Activated CD8-positive, alpha-beta T cell treated with anti-CD3 and anti-CD28 coated beads, Interleukin-2, amount 10 ng/mL, durations not matched to agents 7 days and 5 days (primary cell): ENCODE measurements at regions not wholly inside any gene's neighbourhood (a gene's known extent, or its start where the extent isn't known, plus 50 kb on each side); places are given as distances from the start of the nearest gene placed in this dataset.

Source experiments
- ATAC-seq: fragments of 150-1000 bp; cut with Tn5 transposase; one replicate; pipeline ENCODE4 v1.10.0; 2021; ENCODE audit warnings: moderate library complexity
- CTCF ChIA-PET: fragments of 350-600 bp; sonication (Branson Sonifier 250); formaldehyde crosslinking; loops from one replicate; lab custom pipeline; 2021; ENCODE audit warnings: antibody characterized with exemption; lab: Charles Lee
- POLR2A ChIA-PET: fragments of 350-600 bp; sonication (Branson Sonifier 250); formaldehyde crosslinking; loops from one replicate; lab custom pipeline; 2021; ENCODE audit warnings: antibody characterized with exemption; lab: Charles Lee
- DNase-seq: peaks from one replicate; pipeline ENCODE4 v3.0.0-alpha.2; 2020
- H3K27ac Mint-ChIP-seq: one replicate; pipeline ENCODE4 v1.8.0; 2021; ENCODE audit warnings: mild to moderate bottlenecking, mixed read lengths
- H3K27me3 Mint-ChIP-seq: one replicate; pipeline ENCODE4 v1.8.0; 2021; ENCODE audit warnings: low read depth, mixed read lengths
- H3K36me3 Mint-ChIP-seq: one replicate; pipeline ENCODE4 v1.8.0; 2021; ENCODE audit warnings: low read depth, mixed read lengths
- H3K4me1 Mint-ChIP-seq: one replicate; pipeline ENCODE4 v1.8.0; 2021; ENCODE audit warnings: low read depth, mixed read lengths
- H3K4me3 Mint-ChIP-seq: one replicate; pipeline ENCODE4 v1.8.0; 2021; ENCODE audit warnings: mild to moderate bottlenecking, mixed read lengths
- H3K9me3 Mint-ChIP-seq: one replicate; pipeline ENCODE4 v1.8.0; 2022; ENCODE audit warnings: mixed read lengths; ENCODE audit not compliant: insufficient read depth

DNA sequence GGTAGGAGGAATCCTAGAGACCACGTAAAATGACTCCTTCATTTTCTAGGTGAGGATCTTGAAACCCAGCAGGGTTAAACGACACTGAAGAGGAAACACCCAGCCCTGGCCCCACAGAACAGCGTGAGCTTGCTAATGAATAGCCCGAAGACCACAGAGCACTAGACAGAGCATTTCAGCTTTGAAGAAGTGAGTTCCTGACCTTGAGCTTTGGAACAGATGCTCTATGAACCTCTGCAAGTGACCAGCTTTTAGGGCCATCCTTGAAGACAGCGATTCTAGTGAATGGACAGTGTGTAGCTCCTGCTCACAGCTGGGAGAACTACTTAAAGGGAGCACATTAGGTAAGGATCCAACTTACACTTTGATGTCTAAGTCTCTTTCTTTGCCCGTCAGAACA is 74.0 kb upstream of the FRMD1 start:
- CTCF ChIA-PET, result no interaction called here
- no peaks in the 10 kb centered on the region for H3K36me3 Mint-ChIP-seq

DNA sequence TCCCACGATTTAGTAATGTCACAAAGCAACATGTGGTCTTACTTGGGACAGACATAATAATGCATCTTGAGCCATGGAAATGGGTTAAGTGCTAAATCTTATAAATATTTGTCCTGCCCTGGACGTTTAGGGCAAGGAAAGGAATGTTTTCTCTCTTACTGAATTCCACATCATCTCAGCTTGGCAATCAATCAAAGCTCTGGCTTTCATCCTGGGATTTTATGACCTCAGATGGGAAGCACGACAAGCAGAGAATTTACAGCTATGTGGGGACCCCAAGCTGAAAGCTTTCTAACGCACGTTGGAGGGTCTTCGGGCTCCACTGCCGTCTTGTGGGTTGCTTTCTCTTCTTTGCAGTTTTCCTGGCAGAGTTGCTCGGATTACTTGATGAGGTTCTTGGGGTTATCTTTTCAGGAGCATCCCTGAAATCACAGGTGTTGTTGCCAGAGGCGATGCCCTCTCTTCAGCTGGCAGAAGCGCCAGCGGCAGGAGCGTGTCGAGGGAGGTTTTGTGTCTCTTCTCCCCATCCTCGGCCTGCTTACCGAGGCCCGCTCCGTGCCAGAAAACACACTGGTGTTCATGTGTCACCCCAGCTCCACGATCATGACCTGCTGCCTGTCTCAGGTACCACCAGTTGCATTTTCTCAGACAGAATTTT is 73.4 kb upstream of the FRMD1 start:
- no peaks in the 10 kb centered on the region for H3K4me1 Mint-ChIP-seq
- ChIA-PET CTCF (no interaction called here), POLR2A (no interaction called here)
- no peak for ATAC-seq
- no peaks in the 10 kb centered on the region for H3K9me3 Mint-ChIP-seq
- no peak overlapping the region for H3K4me3 Mint-ChIP-seq
- no peaks in the 10 kb centered on the region for H3K36me3 Mint-ChIP-seq
- no peak for DNase-seq
- H3K27me3 Mint-ChIP-seq, result no peaks in the 10 kb centered on the region
- H3K27ac Mint-ChIP-seq, result no peak overlapping the region

More for the DNA sequence above, 74.0 kb upstream of the FRMD1 start:
- POLR2A ChIA-PET, result no interaction called here
- DNase-seq (no peak), ATAC-seq (no peak)
- H3K27me3 Mint-ChIP-seq, result no peaks in the 10 kb centered on the region
- H3K9me3 Mint-ChIP-seq, result no peaks in the 10 kb centered on the region
- no peak overlapping the region for H3K4me3 Mint-ChIP-seq
- no peaks in the 10 kb centered on the region for H3K4me1 Mint-ChIP-seq
- H3K27ac Mint-ChIP-seq, result no peak overlapping the region

DNA sequence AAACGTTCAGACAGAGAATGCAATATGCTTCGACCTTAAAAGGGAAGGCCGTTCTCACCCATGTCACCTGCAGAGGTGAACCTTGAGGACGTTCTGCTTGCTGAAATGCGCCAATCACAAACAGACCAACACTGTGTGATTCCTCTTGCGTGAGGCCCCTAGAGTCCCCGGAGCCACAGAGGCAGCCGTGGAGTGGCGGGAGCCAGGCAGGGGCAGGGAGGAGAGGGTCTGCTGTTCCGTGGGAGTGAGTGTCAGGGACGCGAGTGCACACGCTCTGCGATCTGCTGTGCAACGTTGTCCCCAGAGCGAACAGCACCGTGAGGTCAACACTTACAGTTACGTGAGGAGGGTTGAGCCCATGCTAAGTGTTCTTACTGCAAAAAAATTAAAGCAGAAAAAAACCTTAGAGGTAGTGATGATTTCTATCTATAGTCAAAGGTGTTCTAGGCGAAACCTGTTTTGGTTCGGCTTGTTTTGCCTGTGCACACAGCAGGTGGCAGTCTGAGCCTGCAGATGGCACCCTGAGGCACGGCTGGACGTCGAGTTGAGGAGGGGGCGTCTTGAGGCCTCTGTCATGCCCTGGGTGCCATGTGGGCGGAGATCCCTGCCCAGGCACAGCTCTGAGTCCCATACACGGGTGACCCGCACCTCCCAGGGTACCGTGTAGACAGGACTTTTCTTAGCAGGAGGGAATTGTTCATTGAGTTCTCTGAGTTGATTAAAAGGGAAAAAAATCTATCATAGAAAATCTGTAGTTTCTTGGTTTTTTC is 71.7 kb upstream of the FRMD1 start:
- DNase-seq (no peak), ATAC-seq (no peak)
- Mint-ChIP-seq H3K4me3 (no peak overlapping the region), H3K9me3 (no peaks in the 10 kb centered on the region), H3K27ac (no peak overlapping the region), H3K4me1 (no peaks in the 10 kb centered on the region), H3K36me3 (no peaks in the 10 kb centered on the region), H3K27me3 (no peaks in the 10 kb centered on the region)
- ChIA-PET CTCF (no interaction called here), POLR2A (no interaction called here)

DNA sequence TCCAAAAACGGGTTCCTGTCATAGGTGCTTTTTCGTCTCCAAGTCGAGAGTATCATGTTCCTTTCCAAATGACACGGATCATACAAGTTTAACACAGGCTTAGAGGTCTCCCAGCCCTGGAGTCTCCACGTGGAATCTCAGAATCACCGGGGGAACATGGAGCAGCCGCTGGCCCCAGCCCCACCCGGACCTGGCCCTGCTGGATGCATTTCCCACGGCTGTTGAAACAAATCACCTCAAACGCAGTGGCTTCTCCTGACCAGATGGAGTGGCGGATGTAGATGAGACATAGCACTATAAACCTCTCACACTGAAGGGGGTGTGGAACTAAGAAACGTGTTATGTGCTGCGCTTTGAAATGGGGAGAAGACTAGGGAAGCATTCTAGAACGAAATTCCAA is 70.0 kb upstream of the FRMD1 start:
- Mint-ChIP-seq H3K27me3 (no peaks in the 10 kb centered on the region), H3K4me3 (no peak overlapping the region), H3K9me3 (no peaks in the 10 kb centered on the region), H3K4me1 (no peaks in the 10 kb centered on the region), H3K27ac (no peak overlapping the region), H3K36me3 (no peaks in the 10 kb centered on the region)
- DNase-seq (no peak), ATAC-seq (no peak)
- ChIA-PET POLR2A (no interaction called here), CTCF (no interaction called here)

DNA sequence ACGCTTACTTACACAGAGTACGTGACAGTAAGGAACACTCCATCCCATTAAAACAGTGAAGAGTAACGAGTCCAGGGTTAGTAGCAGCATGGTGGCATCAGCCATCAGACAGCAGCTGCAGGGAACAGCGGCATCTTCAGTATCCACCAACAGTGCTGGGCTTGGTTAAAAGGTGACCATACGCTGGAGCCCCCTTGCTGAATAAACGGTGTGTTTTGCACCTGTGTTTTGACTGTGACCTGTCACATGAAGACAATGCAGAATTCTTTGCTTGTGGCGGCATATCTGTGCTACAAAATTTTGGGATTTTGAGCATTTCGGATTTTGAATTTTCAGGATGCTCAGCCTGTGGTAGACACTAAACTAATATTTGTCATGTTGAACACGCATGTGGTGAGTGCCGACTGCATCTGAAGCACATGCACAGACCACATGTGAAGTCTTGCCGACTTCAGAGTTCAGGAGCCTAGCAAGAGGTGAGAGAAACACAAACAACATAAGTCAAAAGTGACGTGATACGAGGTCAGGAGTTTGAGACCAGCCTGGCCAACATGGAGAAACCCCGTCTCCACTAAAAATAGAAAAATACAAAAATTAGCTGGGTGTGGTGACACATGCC is 69.3 kb upstream of the FRMD1 start:
- ATAC-seq, result no peak
- ChIA-PET POLR2A (no interaction called here), CTCF (no interaction called here)
- no peak for DNase-seq
- Mint-ChIP-seq H3K9me3 (no peaks in the 10 kb centered on the region), H3K36me3 (no peaks in the 10 kb centered on the region), H3K4me1 (no peaks in the 10 kb centered on the region), H3K27ac (no peak overlapping the region), H3K27me3 (peaks cover 2% of the 10 kb centered on the region), H3K4me3 (no peak overlapping the region)

DNA sequence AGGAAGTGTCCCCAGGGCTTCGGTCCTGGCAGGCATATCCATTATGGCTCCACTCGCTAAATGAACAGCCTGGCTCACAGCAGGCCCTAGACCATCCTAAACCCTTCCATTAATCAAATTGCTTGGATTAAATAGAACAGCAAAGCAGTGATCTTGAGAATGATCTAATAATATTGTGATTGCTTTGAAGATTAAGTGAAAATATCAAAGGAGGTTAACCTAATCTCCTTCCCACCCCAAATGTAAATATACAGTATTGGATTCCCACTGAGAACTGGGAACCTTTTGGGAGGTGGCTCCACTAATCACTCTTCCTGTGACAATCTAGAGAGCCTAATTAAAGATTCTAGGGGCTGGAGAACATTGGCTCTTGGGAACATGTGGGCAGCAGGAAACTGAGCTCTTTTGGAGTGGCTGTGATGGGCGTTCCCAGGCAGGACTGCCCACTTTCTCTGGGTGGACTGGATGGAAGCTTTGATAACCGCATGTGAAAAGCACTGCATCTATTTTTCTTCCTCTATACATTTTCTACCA is 68.3 kb upstream of the FRMD1 start:
- Mint-ChIP-seq H3K27ac (no peak overlapping the region), H3K4me3 (no peak overlapping the region), H3K27me3 (peaks cover 2% of the 10 kb centered on the region), H3K36me3 (no peaks in the 10 kb centered on the region), H3K9me3 (no peaks in the 10 kb centered on the region), H3K4me1 (no peaks in the 10 kb centered on the region)
- no peak for DNase-seq
- POLR2A ChIA-PET, result no interaction called here
- CTCF ChIA-PET, result no interaction called here
- no peak for ATAC-seq

DNA sequence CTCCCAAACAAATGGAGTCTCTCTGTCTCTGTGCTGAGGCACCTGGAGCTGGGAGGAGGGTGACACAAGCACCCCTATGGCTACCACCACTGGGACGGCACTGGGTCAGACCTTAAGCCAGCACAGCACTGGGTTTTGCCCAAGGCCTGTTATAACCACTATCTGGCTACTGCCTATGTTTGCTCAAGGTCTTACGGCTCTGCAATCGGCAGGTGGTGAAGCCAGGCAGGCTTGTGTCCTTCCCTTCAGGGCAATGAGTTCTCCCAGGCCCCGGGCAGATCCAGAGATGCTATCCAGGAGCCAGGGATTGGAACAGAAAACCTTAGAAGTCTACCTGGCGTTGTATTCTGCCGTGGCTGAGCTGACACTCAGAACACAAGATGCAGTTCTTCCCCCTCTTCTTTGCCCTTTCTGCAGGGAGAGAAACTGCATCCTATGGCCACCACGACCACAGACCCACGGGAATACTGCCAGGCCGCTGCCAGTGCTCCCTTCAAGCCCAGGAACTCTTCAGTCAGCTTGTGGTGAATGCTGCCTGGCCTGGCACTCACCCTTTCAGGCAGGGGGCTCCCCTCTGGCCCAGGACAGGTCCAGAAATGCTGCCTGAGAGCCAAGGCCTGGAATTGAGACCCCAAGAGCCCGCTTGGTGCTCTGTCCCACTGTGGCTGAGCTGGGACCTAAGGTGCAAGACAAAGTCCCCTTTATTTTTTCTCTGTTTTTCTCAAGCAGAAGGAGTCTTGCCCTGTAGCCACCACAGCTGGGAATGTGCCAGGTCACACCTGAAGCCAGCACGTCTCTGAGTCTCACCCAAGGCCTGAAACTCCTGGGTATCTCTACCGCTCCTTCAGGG is 67.0 kb upstream of the FRMD1 start:
- ATAC-seq, result no peak
- DNase-seq, result no peak
- ChIA-PET POLR2A (no interaction called here), CTCF (no interaction called here)
- no peak overlapping the region for H3K4me3 Mint-ChIP-seq
- no peaks in the 10 kb centered on the region for H3K9me3 Mint-ChIP-seq
- no peaks in the 10 kb centered on the region for H3K4me1 Mint-ChIP-seq
- H3K27me3 Mint-ChIP-seq, result peaks cover 7% of the 10 kb centered on the region
- no peaks in the 10 kb centered on the region for H3K36me3 Mint-ChIP-seq
- no peak overlapping the region for H3K27ac Mint-ChIP-seq

DNA sequence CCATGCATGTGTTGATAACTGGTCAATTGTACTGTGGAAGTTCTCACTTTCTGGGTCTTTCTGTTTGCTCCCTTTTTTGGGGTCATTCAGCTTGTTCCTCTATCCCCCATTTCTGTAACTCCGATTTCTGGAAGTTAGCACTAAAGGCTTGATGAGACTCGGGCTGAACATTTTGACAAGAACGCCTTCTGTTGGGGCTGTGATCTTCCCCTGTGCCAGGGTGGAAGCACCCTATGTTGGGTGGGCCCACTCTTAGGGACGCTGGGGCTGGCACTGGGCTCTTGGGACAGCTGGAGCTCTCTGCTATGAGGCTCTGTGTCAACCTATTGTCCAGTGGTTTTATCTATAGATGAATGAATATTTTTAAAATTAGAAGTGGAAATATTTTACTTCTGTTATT is 60.1 kb upstream of the FRMD1 start:
- POLR2A ChIA-PET, result no interaction called here
- H3K36me3 Mint-ChIP-seq, result no peaks in the 10 kb centered on the region
- ATAC-seq, result no peak

DNA sequence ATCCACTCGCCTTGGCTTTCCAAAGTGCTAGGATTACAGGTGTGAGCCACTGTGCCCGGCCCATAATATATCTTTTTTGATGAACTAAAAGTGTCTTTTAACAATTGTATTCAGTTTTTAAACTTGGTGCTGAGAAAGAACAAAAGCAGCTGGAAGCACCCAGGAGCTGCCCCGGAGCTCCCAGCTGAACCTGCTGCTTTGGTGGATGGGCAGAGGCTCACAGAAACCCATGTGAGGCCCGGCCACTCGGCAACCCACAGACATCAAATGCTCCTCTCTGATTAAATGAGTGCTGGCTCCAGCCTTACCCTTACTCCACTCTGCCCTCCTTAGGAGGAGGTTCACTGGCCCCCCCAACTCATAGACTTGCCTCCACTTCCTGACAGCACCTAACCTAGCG is 59.4 kb upstream of the FRMD1 start:
- Mint-ChIP-seq H3K36me3 (no peaks in the 10 kb centered on the region), H3K27ac (no peak overlapping the region), H3K27me3 (peaks cover 9% of the 10 kb centered on the region), H3K4me3 (no peak overlapping the region), H3K9me3 (no peaks in the 10 kb centered on the region), H3K4me1 (no peaks in the 10 kb centered on the region)
- ATAC-seq (no peak), DNase-seq (no peak)
- ChIA-PET POLR2A (no interaction called here), CTCF (no interaction called here)

More for the DNA sequence above, 60.1 kb upstream of the FRMD1 start:
- H3K9me3 Mint-ChIP-seq, result no peaks in the 10 kb centered on the region
- DNase-seq, result no peak
- H3K4me3 Mint-ChIP-seq, result no peak overlapping the region
- no peak overlapping the region for H3K27ac Mint-ChIP-seq
- H3K4me1 Mint-ChIP-seq, result no peaks in the 10 kb centered on the region
- peaks cover 7% of the 10 kb centered on the region for H3K27me3 Mint-ChIP-seq
- CTCF ChIA-PET, result no interaction called here

DNA sequence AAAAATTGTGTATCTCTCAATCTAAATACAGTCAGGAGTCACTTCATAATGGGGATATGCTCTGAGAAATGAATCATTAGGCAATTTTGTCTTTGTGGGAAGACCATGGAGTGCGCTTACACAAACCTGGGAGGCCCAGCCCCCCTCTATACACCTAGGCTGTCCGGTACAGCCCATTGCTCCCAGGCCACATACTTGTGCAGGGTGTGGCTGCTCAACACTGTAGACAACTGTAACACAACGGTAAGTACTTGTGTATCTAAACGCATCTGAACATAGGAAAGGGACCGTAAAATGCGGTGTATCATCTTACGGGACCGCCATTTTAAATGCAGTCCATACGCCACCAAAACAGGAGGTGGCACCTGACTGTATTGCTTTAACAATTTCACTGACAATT is 58.0 kb upstream of the FRMD1 start:
- Mint-ChIP-seq H3K4me3 (no peak overlapping the region), H3K9me3 (no peaks in the 10 kb centered on the region), H3K36me3 (no peaks in the 10 kb centered on the region), H3K27me3 (peaks cover 19% of the 10 kb centered on the region), H3K27ac (no peak overlapping the region), H3K4me1 (no peaks in the 10 kb centered on the region)
- DNase-seq (peak; percentile 14), ATAC-seq (no peak)
- POLR2A ChIA-PET, result no interaction called here
- CTCF ChIA-PET, result no interaction called here

DNA sequence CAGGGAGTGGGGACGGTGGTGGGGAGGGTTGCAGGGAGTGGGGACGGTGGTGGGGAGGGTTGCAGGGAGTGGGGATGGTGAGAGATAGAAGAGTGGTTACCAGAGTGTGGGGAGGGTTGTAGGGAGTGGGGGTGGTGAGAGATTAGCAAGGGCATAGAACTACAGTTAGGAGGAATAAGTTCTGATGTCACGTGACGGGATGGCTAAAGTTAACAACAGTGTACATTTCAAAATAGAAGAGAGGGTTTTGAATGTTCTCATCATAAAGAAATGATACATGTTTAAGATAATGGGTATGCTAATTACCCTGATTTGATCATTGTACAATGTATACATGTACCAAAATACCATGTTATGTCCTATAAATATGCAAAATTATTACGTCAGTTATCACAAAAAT is 57.6 kb upstream of the FRMD1 start:
- ATAC-seq (no peak), DNase-seq (no peak)
- Mint-ChIP-seq H3K9me3 (no peaks in the 10 kb centered on the region), H3K27ac (no peak overlapping the region), H3K27me3 (peaks cover 20% of the 10 kb centered on the region), H3K36me3 (no peaks in the 10 kb centered on the region), H3K4me3 (no peak overlapping the region), H3K4me1 (no peaks in the 10 kb centered on the region)
- ChIA-PET POLR2A (no interaction called here), CTCF (no interaction called here)
